Hepatocyte (in vitro differentiated cells): ENCODE measurements at regions not wholly inside any gene's neighbourhood (a gene's known extent, or its start where the extent isn't known, plus 50 kb on each side); places are given as distances from the start of the nearest gene placed in this dataset.

Experiments
- EZH2 ChIP-seq: fragments of 200-600 bp; sonication (generic); IDR thresholded peaks from 2 replicates; pipeline ENCODE4 v1.6.1; 2016; ENCODE audit warnings: antibody characterized with exemption, mild to moderate bottlenecking, borderline replicate concordance
- TF ChIP-seq, protein P1 (sequence below): fragments of 200-600 bp; sonication (generic); IDR thresholded peaks from 2 replicates; pipeline ENCODE4 v1.5.1; 2016; ENCODE audit warnings: antibody characterized with exemption, mild to moderate bottlenecking; ENCODE audit not compliant: poor library complexity

DNA sequence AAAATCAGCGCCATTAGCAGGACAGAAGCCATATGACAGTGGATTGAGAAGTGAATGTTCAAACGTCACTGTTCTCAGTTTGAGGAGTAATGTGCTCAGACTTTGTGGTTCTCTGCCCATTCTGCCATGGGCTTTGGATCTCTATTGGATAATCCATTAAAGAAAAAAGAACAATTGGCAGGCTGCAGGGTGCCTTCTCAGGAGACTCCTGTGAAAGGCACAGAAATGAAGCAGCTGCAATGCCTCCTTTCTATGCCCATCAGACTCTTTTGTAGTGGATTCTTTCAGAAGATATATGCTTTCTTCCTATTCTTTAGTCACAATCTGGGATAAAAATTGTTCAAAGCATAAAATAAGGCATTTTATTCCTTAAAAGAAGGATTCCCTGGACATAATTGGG is 506.9 kb upstream of the KLHL29 start:
- TF ChIP-seq, protein P1, sequence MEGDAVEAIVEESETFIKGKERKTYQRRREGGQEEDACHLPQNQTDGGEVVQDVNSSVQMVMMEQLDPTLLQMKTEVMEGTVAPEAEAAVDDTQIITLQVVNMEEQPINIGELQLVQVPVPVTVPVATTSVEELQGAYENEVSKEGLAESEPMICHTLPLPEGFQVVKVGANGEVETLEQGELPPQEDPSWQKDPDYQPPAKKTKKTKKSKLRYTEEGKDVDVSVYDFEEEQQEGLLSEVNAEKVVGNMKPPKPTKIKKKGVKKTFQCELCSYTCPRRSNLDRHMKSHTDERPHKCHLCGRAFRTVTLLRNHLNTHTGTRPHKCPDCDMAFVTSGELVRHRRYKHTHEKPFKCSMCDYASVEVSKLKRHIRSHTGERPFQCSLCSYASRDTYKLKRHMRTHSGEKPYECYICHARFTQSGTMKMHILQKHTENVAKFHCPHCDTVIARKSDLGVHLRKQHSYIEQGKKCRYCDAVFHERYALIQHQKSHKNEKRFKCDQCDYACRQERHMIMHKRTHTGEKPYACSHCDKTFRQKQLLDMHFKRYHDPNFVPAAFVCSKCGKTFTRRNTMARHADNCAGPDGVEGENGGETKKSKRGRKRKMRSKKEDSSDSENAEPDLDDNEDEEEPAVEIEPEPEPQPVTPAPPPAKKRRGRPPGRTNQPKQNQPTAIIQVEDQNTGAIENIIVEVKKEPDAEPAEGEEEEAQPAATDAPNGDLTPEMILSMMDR: no peak
- TF ChIP-seq EZH2: no peak
